ENCODE measurements at regions not wholly inside any gene's neighbourhood (a gene's known extent, or its start where the extent isn't known, plus 50 kb on each side); places are given as distances from the start of the nearest gene placed in this dataset.
A peak's percentile ranks its signal among the peaks of the same experiment; 100 is the strongest.

DNA sequence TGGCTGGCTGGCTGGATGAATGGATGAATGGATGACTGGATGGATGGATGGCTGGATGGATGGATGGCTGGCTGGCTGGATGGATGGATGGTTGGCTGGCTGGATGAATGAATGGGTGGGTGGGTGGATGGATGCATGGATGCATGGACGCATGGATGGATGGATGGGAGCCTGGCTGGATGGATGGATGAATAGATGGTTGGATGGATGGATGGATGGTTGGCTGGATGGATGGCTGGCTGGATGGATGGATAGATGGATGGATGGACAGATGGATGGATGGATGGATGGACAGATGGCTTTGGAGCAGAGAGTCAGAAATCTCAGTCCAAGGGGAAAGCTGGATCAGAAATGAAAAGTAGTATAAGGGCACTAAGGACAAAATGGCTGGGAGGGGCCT, 106.4 kb upstream of the SERP2 start:
- no peak for DNase-seq (ENCODE audit: low spot score)
- TF ChIP-seq, protein P1, sequence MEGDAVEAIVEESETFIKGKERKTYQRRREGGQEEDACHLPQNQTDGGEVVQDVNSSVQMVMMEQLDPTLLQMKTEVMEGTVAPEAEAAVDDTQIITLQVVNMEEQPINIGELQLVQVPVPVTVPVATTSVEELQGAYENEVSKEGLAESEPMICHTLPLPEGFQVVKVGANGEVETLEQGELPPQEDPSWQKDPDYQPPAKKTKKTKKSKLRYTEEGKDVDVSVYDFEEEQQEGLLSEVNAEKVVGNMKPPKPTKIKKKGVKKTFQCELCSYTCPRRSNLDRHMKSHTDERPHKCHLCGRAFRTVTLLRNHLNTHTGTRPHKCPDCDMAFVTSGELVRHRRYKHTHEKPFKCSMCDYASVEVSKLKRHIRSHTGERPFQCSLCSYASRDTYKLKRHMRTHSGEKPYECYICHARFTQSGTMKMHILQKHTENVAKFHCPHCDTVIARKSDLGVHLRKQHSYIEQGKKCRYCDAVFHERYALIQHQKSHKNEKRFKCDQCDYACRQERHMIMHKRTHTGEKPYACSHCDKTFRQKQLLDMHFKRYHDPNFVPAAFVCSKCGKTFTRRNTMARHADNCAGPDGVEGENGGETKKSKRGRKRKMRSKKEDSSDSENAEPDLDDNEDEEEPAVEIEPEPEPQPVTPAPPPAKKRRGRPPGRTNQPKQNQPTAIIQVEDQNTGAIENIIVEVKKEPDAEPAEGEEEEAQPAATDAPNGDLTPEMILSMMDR (IDR thresholded peaks at IDR 0.05) = no peak

DNA sequence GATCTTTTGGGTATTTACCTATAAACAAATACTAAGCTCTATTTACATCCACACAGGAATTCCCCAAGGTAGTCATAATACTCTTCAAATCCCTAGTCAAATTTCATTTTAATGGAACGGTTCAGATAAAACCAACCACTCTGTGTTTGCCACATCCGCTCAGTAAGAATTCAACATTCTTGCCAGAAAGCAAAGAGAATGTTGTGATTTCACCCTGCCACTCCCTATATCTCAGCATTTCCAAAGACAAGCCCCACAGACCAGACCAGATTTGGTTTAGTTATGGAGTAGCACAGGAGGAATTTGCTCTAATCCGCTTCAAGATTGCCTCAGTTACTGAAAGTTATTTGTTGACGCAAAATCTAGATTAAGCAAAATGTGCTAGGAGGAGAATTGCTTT, 105.6 kb upstream of the SERP2 start:
- H3K27ac ChIP-seq = peak overlapping the region; percentile 79 to 90
- TF ChIP-seq, protein P1 (IDR thresholded peaks at IDR 0.05) = no peak
- no peak overlapping the region for H3K4me3 ChIP-seq
- DNase-seq (ENCODE audit: low spot score) = peak; percentile 62

More for the DNA sequence above, 106.4 kb upstream of the SERP2 start:
- H3K4me3 ChIP-seq = no peak overlapping the region
- peak overlapping the region; percentile 79 to 90 for H3K27ac ChIP-seq

DNA sequence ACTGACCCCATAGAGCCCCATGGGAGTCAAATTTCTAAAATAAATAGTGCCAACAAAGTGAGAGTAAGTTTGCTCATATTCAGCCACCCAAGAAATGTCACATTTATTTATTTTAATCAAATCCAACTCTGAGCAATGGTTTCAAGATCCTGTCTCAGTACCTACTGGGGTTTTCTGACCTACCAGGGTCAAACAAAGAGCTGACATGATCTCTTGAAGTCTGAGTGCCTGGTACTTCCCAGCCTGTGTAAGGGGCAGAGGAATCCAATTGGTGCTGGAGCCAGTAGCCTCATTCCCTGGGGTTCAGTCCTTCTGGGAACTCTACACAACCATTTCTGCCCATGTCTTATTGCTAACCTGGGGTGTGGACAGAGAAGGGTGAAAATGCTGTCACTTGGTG, 104.6 kb upstream of the SERP2 start:
- DNase-seq (ENCODE audit: low spot score) = peak; percentile 56
- peak overlapping the region; percentile 79 to 90 for H3K27ac ChIP-seq

DNA sequence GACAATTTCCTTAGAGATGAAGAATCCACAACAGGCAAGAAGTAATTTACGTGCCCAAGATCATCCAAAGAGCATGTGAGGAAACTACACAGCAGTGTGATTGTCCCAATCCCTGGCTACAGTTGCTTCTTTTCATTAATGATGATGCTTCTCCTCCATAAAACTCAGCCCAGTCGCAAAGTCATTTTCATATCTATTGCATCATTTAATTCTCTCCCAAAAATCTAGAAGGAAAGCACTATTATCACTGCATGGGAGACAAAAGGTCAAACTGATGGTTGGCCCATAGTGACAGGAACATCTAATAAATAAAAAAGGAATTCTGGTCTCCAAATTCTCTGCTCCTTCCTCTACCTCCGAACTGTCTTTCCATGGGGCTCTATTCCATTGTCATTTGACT, 103.5 kb upstream of the SERP2 start:
- DNase-seq (ENCODE audit: low spot score) = peak; percentile 0
- peak overlapping the region; percentile 81 to 90 for H3K27ac ChIP-seq
- no peak overlapping the region for H3K4me3 ChIP-seq
- TF ChIP-seq, protein P1 (IDR thresholded peaks at IDR 0.05) = no peak

More for the DNA sequence above, 104.6 kb upstream of the SERP2 start:
- TF ChIP-seq, protein P1 (IDR thresholded peaks at IDR 0.05) = no peak
- no peak overlapping the region for H3K4me3 ChIP-seq

DNA sequence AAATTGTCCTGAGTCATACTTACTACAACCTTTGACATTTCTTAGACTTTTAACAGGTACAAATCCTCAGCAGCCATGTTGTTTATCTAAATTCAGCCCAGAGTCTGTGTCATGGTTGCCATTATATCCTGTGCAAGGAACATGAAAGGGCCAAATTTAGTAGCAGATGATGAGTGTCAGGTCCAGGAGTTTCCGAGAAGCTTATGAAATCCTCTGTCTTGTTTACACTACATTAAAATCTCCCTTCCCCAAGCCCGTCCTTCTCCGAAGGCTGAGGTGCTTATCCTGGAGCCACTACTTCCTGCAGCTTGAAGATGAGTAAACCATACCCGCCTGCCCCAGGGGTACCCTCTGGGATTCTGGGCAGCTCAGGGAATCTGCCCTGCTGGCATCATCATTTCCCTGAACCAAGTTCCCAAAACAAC, 102.6 kb upstream of the SERP2 start:
- TF ChIP-seq, protein P1 (IDR thresholded peaks at IDR 0.05) = no peak
- Histone ChIP-seq H3K4me3 (peak overlapping the region; percentile 8), H3K27ac (peak overlapping the region; percentile 81 to 90)
- DNase-seq (ENCODE audit: low spot score) = no peak

DNA sequence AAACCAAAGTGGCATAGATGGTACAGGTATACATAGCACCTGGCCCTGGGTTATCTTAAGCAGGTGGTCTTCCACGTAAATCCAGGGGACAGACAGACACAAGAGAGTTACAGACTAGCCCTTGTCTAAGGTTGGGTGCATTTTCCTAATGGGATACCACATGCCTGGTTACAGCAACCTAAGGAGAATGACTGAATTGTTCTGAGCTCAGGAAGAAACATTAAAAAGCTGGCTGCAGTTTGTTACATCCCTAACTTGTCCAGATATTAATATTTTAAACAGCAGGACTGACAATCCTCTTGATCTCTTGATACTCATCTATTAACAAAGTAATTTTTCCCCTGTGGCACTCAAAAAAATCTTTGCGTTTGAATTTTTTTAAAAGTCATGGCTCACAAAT, 102.2 kb upstream of the SERP2 start:
- H3K27ac ChIP-seq = peak overlapping the region; percentile 81 to 90
- H3K4me3 ChIP-seq = peak overlapping the region; percentile 8
- TF ChIP-seq, protein P1 (IDR thresholded peaks at IDR 0.05) = no peak
- DNase-seq (ENCODE audit: low spot score) = no peak

DNA sequence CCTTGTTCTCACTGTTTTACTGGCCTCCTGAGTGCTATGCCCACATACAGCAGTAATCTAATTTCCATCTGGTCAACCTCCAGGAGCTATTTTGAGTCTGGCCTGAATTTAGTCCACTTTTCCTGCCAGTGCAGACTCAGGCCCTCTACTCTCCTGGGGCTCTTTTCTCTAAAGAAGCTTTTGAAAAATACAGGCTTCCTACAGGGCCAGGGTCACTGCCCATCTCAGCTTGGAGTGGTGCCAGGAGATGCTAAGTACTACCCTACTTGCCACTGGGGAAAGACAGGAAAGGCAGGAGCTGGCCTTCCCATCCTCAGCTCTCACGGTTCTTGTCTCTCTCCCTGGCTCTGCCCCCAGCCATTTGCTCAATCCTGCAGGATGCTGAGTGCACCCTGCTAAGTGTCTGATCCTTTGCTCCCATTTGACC, 101.7 kb upstream of the SERP2 start:
- H3K27ac ChIP-seq = peak overlapping the region; percentile 81 to 90
- no peak overlapping the region for H3K4me3 ChIP-seq
- DNase-seq (ENCODE audit: low spot score) = no peak
- TF ChIP-seq, protein P1 (IDR thresholded peaks at IDR 0.05) = no peak
